GM12891 (cell line): ENCODE measurements at regions not wholly inside any gene's neighbourhood (a gene's known extent, or its start where the extent isn't known, plus 50 kb on each side); places are given as distances from the start of the nearest gene placed in this dataset.
A peak's percentile ranks its signal among the peaks of the same experiment; 100 is the strongest.

Source experiments
- DNase-seq: peaks from one replicate; pipeline ENCODE4 v3.0.0; 2011; ENCODE audit warnings: low spot score; ENCODE audit not compliant: insufficient read length
- FAIRE-seq: peaks from 2 replicates; lab custom pipeline; 2011; peaks lifted over from hg19 to GRCh38; lab: Jason Lieb, UNC
- PAX5 ChIP-seq: IDR thresholded peaks from 2 replicates; pipeline ENCODE4 v1.6.1; 2011; ENCODE audit warnings: low read length, moderate library complexity, mild to moderate bottlenecking; ENCODE audit not compliant: insufficient read depth, severe bottlenecking
- POLR2A ChIP-seq: IDR thresholded peaks from 2 replicates; pipeline ENCODE4 v1.6.1; 2011; ENCODE audit warnings: low read depth, low read length, control low read depth
- POLR2AphosphoS5 ChIP-seq: IDR thresholded peaks from 2 replicates; pipeline ENCODE4 v1.6.1; 2011; ENCODE audit warnings: low read depth, low read length, control low read depth
- POU2F2 ChIP-seq: IDR thresholded peaks from 2 replicates; pipeline ENCODE4 v1.6.1; 2011; ENCODE audit warnings: low read depth, mild to moderate bottlenecking, control low read depth, low read length, moderate library complexity
- SPI1 ChIP-seq: IDR thresholded peaks from 2 replicates; pipeline ENCODE4 v1.6.1; 2011; ENCODE audit warnings: low read depth, low read length, control low read depth
- TAF1 ChIP-seq: IDR thresholded peaks from 2 replicates; pipeline ENCODE4 v1.6.1; 2011; ENCODE audit warnings: low read depth, low read length, control low read depth

DNA sequence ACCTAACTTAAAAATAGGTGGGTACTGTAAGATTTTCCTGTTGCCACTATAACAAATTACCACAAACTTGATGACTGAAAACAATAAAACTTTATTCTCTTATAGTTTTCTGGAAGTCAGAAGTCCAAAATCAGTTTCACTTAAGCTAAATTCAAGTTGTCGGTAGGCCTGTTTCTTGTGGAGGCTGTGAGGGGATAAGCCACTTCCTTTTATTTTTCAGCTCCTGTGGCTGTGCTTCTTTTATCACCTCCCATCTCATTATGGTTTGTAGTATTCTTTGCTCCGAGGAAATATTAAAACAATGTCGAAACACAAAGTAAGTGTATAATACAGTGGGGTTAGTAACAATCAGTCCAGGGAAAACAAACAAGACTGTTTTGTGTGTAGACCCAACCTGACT is 610.5 kb upstream of the TECRL start:
- no peak for FAIRE-seq
- no peak for TF ChIP-seq SPI1
- no peak for TF ChIP-seq PAX5
- TF ChIP-seq TAF1 = no peak
- no peak for TF ChIP-seq POLR2A
- no peak for TF ChIP-seq POLR2AphosphoS5
- no peak for TF ChIP-seq POU2F2
- no peak for DNase-seq

DNA sequence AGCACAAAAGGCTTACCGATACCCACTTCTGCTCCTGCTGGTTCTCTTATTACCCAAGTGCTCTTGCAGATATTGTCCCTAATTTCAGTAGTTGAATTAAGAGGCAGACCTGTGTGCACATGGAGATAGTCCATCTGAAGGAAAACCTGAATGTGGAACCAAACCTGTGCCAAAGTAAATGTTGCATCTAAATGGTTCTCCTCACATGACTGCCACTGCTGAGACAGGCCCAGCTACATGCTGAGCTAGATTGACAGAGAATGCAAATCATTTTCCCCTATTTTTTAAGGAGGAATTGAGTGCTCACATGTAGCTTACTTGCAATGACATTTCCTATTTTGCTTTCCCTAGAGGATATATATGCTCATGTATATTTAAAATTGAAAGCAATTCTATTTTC is 609.1 kb upstream of the TECRL start:
- FAIRE-seq (no peak), DNase-seq (no peak)
- TF ChIP-seq POLR2AphosphoS5 (no peak), PAX5 (no peak)

DNA sequence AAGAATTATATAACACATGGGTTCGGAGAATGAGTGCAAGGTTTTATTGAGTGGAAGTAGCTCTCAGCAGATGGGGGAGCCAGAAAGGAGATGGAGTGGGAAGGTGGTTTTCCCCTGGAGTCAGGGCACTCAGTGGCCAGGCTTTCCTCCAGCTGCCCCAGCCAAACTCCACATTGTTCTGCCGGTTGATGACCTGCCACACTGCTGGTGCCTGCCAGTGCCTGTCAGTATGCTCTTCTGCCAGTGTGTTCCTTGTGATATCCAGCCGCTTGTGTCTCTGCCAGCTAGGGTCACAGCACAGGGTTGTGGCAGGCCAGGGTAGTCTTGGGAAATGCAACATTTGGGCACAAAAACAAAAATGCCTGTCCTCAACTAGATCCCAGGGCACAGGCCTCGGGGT is 604.8 kb upstream of the TECRL start:
- FAIRE-seq (no peak), DNase-seq (no peak)
- TF ChIP-seq SPI1 = no peak
- TF ChIP-seq PAX5 = no peak
- TF ChIP-seq TAF1 = no peak
- TF ChIP-seq POLR2A = no peak
- TF ChIP-seq POLR2AphosphoS5 = no peak

DNA sequence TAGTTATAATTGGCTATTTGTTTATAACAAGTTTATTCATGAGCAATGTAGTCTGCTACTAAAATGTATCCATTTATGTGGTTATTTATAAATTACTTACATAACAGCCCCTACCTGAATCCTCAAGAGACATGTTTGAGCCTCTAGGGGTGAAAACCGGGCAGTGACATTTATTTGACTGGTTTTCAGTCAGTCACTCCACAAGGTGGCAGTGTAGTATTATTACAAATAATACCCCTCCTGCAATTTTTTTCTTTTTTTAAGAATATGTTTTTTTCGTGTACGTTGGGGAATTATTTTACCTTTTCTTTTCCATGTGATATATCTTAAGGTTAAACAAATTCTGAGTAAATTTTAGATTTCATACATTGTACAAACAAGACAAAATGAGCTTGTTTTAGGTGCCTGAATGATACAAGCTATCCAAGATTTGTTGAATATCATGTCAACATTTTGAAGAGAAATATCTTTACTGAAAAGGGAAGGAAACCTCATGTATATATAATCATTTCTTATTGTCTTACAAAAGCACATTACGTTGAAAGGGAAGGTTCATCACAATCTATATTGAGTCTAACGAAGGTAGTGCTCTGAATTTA is 598.7 kb upstream of the TECRL start:
- FAIRE-seq (no peak), DNase-seq (peak; percentile 0)
- TF ChIP-seq SPI1 (no peak), POLR2A (no peak), POLR2AphosphoS5 (no peak), TAF1 (no peak), POU2F2 (no peak), PAX5 (no peak)

DNA sequence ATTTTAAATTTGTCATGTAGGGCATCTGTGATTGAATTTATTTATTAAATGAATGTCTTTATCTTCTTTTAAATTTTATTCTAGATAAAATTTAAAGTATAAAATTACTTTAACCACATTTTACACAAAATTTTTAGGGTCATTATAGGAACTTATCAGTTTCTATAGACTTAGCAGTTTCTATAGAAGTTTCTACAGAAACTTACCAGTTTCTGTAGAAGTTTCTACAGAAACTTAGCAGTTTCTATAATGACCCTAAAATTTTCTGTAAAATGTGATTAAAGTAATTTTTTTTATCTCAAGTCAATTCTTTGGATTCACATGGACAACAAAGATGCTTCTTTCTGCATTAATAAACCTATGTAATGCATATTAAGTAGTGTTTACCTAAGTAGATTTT is 565.9 kb upstream of the TECRL start:
- FAIRE-seq (no peak), DNase-seq (no peak)
- TF ChIP-seq SPI1 (no peak), POU2F2 (no peak), POLR2AphosphoS5 (no peak)

DNA sequence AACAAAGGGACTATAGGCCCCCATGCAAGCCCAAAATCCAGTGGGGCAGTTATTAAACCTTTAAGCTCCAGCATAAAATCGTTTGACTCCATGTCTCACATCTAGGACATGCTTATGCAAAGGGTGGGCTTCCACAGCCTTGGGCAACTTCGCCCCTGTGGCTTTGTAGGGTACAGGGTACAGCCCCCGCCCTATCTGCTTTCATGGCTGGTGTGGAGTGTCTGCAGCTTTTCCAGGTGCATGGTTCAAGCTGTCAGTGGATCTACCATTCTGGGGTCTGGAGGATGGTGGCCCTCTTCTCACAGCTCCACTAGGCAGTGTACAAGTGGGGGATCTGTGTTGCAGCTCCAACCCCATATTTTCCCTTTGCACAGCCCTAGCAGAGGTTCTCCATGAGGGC is 559.8 kb upstream of the TECRL start:
- no peak for FAIRE-seq
- no peak for DNase-seq
- TF ChIP-seq POLR2AphosphoS5 = no peak
- no peak for TF ChIP-seq TAF1

DNA sequence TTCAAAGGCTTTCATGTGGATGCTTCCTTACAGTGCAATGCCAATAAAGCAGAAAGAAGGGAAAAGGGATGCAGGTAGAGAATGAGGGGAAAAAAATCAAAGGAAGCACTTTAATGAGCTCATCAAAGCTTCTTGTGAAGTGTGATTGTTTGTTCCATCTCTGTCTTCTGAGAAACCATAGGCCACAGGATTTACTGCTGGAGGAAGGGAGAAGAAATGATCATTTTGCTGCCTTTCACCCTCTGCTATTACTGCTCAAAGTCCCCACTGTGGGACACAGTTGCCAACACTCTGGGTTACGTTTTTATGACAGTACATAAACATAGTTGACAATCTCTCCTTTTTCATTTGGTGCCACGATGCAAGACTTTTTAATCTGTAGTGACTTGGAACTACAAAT is 558.0 kb upstream of the TECRL start:
- TF ChIP-seq POU2F2 = no peak
- TF ChIP-seq POLR2A = no peak
- TF ChIP-seq SPI1 = no peak
- TF ChIP-seq TAF1 = no peak
- no peak for TF ChIP-seq PAX5
- DNase-seq (no peak), FAIRE-seq (no peak)

DNA sequence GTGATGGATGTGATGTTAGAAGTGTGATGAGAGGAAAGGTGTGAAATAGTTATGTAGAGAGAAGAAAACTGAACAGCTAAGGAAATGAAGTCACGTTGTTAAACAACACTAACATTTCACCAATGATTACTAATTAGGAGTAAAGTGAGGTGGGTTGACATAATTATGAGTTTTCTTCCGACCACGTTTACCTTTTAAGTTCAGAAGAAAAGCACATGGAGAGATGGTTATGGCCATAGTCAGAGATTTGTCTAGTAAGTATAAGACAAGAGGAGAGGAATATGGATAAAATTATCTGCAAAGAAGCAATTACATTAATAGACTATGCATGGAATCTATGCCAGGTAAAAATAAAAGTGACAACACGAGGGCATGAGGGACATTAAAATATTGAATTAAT is 551.3 kb upstream of the TECRL start:
- DNase-seq = no peak
- FAIRE-seq = no peak
- TF ChIP-seq PAX5 (no peak), POU2F2 (no peak), TAF1 (no peak), POLR2AphosphoS5 (no peak), SPI1 (no peak), POLR2A (no peak)

DNA sequence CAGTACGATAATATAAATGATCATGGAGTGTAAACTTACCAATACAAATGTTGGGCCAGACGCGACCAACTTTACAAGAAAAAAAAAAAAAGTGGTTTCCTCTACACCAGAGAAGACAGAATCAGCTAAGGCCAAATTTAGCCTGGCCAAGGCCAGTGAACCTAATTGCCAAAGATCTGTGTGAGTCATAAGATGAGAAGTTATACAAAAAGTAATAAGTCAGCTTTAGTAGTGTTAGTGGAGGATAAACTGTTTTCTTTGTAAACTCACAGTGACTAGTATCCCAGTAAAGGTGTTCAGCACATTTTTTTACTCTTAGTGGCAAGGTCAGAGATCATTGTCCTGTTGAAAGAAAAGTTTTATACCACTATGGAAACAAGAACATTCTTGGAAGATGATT is 531.4 kb upstream of the TECRL start:
- no peak for DNase-seq
- FAIRE-seq = no peak

DNA sequence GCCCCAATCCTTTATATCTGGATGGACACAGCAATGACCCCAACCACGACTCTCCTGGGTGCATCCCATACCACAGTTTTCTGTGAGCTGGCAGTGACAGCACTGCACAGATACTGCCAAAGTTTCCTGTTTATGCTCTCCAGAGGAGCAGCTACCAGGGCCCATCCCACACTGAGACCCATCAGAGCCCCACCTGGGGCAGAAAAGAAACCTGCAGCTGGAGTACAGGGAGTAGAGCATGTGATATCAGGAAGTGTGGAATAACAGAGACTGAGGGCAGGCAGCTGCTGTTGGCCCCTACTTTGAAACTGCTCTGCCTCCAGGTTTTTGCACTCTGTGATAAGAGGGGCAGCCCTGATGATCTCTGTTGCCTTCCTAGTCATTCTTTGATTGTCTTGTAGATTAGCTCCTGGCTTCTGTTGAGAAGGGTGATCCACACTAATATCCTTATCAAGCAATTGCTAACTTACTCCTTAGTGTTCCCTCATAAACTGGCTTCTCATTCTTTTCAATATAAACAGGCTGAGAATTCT is 526.3 kb upstream of the TECRL start:
- TF ChIP-seq TAF1 = no peak
- TF ChIP-seq POLR2A = no peak
- TF ChIP-seq POLR2AphosphoS5 = no peak
- no peak for TF ChIP-seq PAX5
- TF ChIP-seq POU2F2 = no peak
- no peak for TF ChIP-seq SPI1
- no peak for FAIRE-seq
- DNase-seq = no peak

More for the DNA sequence above, 531.4 kb upstream of the TECRL start:
- TF ChIP-seq SPI1 (no peak), POU2F2 (no peak), TAF1 (no peak), POLR2A (no peak), PAX5 (no peak), POLR2AphosphoS5 (no peak)
